Panc1 (cell line): ENCODE measurements at regions not wholly inside any gene's neighbourhood (a gene's known extent, or its start where the extent isn't known, plus 50 kb on each side); places are given as distances from the start of the nearest gene placed in this dataset.

Experiments
- ATAC-seq: fragments of 200-7000 bp; cut with Tn5 transposase; 2 replicates; pipeline ENCODE4 v1.9.1; 2020; ENCODE audit warnings: mild to moderate bottlenecking, moderate library complexity
- BruUV-seq: library from RNA; stranded (reverse); fragments of 400-500 nt; replicated peaks from 2 replicates; lab custom pipeline; 2021; lab: Mats Ljungman, UMichigan
- CTCF ChIA-PET: fragments of 300-600 bp; sonication (Branson Sonifier 250); formaldehyde crosslinking; loops from one replicate; lab custom pipeline; 2022; ENCODE audit warnings: antibody characterized with exemption; lab: Charles Lee
- POLR2A ChIA-PET: fragments of 300-600 bp; sonication (Branson Sonifier 250); formaldehyde crosslinking; loops from one replicate; lab custom pipeline; 2022; ENCODE audit warnings: antibody characterized with exemption; lab: Charles Lee
- DNase-seq: peaks from one replicate; pipeline ENCODE4 v3.0.0-alpha.2; 2010; ENCODE audit warnings: low read depth, low spot score
- H3K27ac ChIP-seq: 2 replicates; pipeline ENCODE4 v1.5.1; 2011; ENCODE audit warnings: mild to moderate bottlenecking, low read length, inconsistent platforms
- H3K27me3 ChIP-seq: fragments of 200-500 bp; sonication (Bioruptor generic); 2 replicates; pipeline ENCODE4 v1.6.0; 2014; ENCODE audit warnings: low read length, inconsistent platforms; ENCODE audit not compliant: control insufficient read depth, insufficient read depth
- H3K36me3 ChIP-seq: fragments of 200-500 bp; sonication (Bioruptor generic); 2 replicates; pipeline ENCODE4 v1.5.1; 2014; ENCODE audit warnings: inconsistent platforms, mild to moderate bottlenecking, low read length, moderate library complexity; ENCODE audit not compliant: control insufficient read depth, insufficient read depth
- H3K4me1 ChIP-seq: 2 replicates; pipeline ENCODE4 v1.5.1; 2011; ENCODE audit warnings: inconsistent platforms, mild to moderate bottlenecking, low read length, moderate library complexity; ENCODE audit not compliant: control insufficient read depth, insufficient read depth
- H3K4me3 ChIP-seq, 2 experiments: 2 replicates each; pipeline ENCODE4 v1.5.1; 2011 to 2012; ENCODE audit warnings: low read depth in 2 of 2, low read length in 2 of 2, mild to moderate bottlenecking in 2 of 2, inconsistent platforms in 1 of 2, moderate library complexity in 1 of 2
- H3K9me3 ChIP-seq: fragments of 200-500 bp; sonication (Bioruptor generic); 2 replicates; pipeline ENCODE4 v1.5.1; 2014; ENCODE audit warnings: low read depth, mild to moderate bottlenecking, inconsistent platforms, low read length, moderate library complexity; ENCODE audit not compliant: control insufficient read depth, insufficient read depth
- CTCF ChIP-seq: fragments of 450-650 bp; IDR thresholded peaks from 2 replicates; pipeline ENCODE4 v1.5.1; 2017; ENCODE audit warnings: mild to moderate bottlenecking
- POLR2AphosphoS5 ChIP-seq: IDR thresholded peaks from 2 replicates; pipeline ENCODE4 v1.6.1; 2012; ENCODE audit warnings: mild to moderate bottlenecking, low read depth, low read length, moderate library complexity
- REST ChIP-seq, 2 experiments: IDR thresholded peaks; 2 replicates each; pipeline ENCODE4 v1.6.1; 2011 to 2012; ENCODE audit warnings: low read depth in 2 of 2, control low read depth in 1 of 2, low read length in 1 of 2, mild to moderate bottlenecking in 1 of 2, moderate library complexity in 1 of 2; ENCODE audit not compliant: insufficient read depth in 1 of 2
- SIN3A ChIP-seq: IDR thresholded peaks from 2 replicates; pipeline ENCODE4 v1.6.1; 2012; ENCODE audit warnings: low read depth, mild to moderate bottlenecking, low read length, moderate library complexity, borderline replicate concordance; ENCODE audit not compliant: insufficient read depth
- TCF7L2 ChIP-seq: IDR thresholded peaks from 2 replicates; pipeline ENCODE4 v1.6.1; 2011; ENCODE audit warnings: mild to moderate bottlenecking, low read depth, low read length, inconsistent platforms
- in situ Hi-C: cut with HindIII; loops from 2 replicates; pipeline ENCODE4 v1.10.0; 2016; ENCODE audit warnings: low sequenced_read_pairs, low pct_unique_long_range_greater_than_20kb
- intact Hi-C: fragments of 100-400 bp; cut with micrococcal nuclease; formaldehyde crosslinking; loops from one replicate; pipeline ENCODE4 v1.10.0; 2022; ENCODE audit not compliant: unreplicated experiment

GRCh38 chr7:66871076-66871475 is 49.9 kb upstream of the TMEM248 start:
- Histone ChIP-seq H3K4me3 (no peak overlapping the region), H3K27me3 (no peaks in the 10 kb centered on the region), H3K4me1 (no peaks in the 10 kb centered on the region), H3K27ac (no peak overlapping the region), H3K36me3 (no peaks in the 10 kb centered on the region), H3K9me3 (no peaks in the 10 kb centered on the region)
- in situ Hi-C loops (no loop called here), intact Hi-C loops (no loop called here)
- CTCF ChIA-PET: interaction anchor here (0.7 kb wide), 1 partner anchor 54 kb away, joined by 3 read pairs; no protein-coding TSS in a partner anchor
- DNase-seq (no peak), ATAC-seq (no peak)
- TF ChIP-seq TCF7L2: no peak
- TF ChIP-seq POLR2AphosphoS5: no peak
- no peak for TF ChIP-seq CTCF
- no peak for TF ChIP-seq REST (IDR thresholded peaks at IDR 0.05; ENCODE audit: insufficient read depth in 1 of 2, low read depth in 2 of 2, low read length in 1 of 2)
- no peak for TF ChIP-seq SIN3A
- POLR2A ChIA-PET: no interaction called here
- BruUV-seq: no TSS peak
